ENCODE measurements at regions not wholly inside any gene's neighbourhood (a gene's known extent, or its start where the extent isn't known, plus 50 kb on each side); places are given as distances from the start of the nearest gene placed in this dataset.

DNA sequence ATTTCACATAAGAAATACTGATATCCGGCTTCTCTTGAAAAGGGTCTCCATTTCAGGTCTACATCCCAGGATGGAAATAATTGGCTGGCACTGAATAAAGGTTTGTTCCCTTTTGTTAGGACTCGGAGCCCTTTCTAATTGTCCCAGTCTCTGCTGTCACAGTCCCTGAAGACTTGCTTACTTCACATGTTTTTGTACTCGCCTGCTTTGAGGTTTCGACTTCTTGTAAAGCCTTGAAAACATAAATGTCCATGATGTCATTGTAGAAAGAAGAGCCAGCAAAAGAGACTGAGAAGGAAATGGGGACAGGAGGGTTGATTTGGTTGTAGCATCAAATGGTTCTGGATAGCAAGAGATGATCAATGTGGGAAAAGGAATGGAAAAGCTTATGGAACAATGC is 963.4 kb upstream of the SEMA6D start:
- DNase-seq, result no peak

DNA sequence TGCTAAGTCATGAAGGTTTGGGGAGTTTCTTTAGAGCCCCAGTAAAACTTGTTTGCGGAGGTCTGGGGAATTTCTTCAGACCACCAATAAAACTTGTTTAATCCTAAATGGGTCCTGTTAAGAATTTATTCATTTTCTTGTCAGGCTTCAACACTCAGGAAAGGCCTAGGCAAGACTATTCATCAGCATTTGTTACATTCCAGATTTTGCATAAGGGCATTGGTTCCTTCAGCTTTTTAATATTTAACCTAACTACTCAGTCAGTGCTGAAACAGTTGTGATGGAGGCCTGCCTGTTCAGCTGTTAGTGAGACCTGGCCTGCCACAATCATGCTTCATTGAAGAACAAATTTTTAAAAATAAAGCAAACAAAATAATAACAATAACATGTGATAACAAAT is 954.2 kb upstream of the SEMA6D start:
- DNase-seq, result no peak

GRCh38 chr15:46764851-46765250 is 952.5 kb upstream of the SEMA6D start:
- no peak for DNase-seq

GRCh38 chr15:46766021-46766420 is 951.3 kb upstream of the SEMA6D start:
- no peak for DNase-seq

- no peak for DNase-seq
Measured at GRCh38 chr15:46768287-46768686, 949.0 kb upstream of the SEMA6D start.

GRCh38 chr15:46773016-46773415 is 944.3 kb upstream of the SEMA6D start:
- DNase-seq, result no peak

DNA sequence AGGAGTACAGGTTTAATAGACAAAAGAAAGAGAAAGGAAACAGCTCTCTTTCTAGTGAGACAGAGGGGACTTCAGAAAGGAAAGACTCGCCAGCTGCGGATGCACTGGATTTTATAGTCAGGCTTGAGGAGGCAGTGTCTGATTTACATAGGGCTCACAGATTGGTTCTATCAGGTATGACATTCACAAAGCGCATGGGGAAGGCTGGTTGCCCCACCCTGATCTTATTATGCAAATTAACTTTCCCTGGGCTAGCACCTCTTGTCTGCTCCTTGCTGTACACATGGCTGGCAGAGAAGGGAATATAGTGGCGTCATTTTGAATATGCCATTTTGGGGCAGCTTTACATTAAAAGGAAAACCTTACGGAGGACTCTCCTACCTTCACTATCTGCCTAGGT is 938.4 kb upstream of the SEMA6D start:
- no peak for DNase-seq

GRCh38 chr15:46786590-46787285 is 930.6 kb upstream of the SEMA6D start:
- DNase-seq, result no peak

DNA sequence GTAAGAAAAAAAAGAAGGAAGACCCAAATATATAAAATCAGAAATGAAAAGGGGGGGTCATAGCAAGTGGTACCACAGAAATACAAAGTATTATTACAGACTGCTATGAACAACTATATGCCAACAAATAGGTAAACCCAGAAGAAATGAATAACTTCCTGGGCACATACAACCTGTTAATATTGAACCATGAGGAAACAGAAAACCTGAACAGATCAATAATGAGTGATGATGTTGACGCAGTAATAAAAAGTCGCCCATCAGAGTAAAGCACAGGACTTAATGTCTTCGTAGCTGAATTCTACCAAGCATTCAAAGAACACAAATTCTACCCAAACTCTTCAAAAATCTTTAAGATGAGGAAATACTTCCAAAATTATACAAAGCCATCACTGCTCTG is 921.6 kb upstream of the SEMA6D start:
- DNase-seq, result no peak

GRCh38 chr15:46808834-46809233 is 908.5 kb upstream of the SEMA6D start:
- DNase-seq, result no peak

DNA sequence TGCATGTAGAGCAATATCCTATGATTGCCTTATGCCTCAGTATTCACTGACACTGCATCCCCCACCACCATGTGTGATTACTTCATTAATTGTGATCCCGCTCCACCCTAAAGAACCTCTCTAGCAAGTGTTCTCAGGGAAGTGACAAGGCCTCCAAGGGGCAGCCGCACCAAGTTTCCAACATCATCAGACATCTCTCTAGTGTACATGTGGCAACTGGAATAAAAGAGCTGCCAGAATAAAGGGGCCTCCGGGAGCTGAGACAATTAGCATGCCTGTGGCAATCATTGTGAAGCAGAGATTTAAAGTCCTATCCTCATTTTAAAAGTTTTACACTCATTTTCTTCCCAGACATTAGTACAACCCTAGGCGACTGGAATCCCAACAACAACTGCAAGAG is 902.1 kb upstream of the SEMA6D start:
- no peak for DNase-seq

DNA sequence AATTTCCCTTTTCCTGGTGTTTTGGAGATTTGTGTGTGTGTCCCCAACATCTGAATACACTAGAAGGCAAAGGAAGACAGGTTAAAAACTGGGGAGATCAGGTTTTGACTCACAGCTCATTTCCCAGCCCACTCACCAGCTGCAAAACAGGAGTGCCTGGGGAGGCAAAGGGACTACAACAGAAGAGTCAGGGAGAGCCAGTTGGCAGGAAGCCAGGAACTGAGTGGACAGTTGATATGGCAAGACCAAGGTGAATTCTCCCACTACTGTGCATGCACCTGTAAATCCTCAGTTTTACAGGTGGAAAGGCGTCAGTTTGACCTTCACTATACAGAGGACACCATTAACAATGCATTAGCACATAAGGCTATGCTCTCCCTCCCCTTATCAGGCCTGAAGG is 901.5 kb upstream of the SEMA6D start:
- DNase-seq, result no peak

- no peak for DNase-seq
Measured at GRCh38 chr15:46848704-46849103, 868.6 kb upstream of the SEMA6D start.

- no peak for DNase-seq
Measured at GRCh38 chr15:46853600-46853999, 863.7 kb upstream of the SEMA6D start.

DNA sequence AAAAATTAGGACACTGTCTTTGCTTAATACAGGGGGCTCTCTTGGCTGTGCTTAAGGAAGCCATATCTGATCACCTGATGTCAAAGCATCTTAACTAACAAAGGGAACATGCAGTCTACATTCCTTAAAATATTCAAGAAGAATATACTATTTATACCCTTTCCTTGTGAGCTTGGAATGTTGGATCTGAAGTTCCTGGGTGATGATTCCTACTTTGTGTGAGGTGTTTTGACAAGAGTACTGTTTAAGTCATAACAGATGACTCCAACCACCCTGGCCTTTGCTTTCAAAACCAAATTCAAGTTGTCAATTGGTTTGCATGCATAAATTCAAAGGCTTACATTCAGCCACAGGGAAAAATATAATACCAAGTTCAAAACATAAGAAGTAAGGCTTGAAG is 862.7 kb upstream of the SEMA6D start:
- no peak for DNase-seq

- DNase-seq, result no peak
Measured at GRCh38 chr15:46855388-46855787, 861.9 kb upstream of the SEMA6D start.

DNA sequence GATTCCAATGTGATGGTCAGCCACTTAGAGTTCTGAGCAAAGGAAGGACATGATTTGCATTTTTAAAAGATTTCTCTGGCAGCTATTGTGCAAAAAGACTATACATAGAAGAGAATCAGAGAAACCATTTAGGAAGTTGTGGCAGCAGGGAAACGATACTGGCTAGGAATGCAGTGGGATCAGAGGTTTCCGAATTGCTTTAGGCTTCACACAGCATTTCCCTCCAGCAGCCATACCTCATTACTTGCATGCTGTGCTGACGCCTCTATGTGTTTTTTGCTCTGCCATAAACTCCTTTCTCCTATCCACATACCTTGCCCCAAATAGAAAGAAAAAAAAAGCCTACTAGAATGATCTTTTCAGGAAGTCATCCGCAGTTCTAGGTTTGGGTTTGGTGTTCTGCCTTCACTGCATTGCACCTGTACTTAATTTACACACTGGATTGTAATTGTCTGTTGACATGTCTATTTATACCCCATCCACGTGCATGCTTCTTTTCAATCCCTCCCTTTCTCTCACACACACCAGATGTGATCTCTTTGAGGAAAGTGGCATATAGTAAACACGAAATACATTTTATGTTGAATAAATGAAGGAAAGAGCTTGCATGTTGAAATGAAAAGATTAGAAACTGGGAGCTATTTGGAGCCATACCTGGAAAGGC is 860.3 kb upstream of the SEMA6D start:
- DNase-seq, result no peak

DNA sequence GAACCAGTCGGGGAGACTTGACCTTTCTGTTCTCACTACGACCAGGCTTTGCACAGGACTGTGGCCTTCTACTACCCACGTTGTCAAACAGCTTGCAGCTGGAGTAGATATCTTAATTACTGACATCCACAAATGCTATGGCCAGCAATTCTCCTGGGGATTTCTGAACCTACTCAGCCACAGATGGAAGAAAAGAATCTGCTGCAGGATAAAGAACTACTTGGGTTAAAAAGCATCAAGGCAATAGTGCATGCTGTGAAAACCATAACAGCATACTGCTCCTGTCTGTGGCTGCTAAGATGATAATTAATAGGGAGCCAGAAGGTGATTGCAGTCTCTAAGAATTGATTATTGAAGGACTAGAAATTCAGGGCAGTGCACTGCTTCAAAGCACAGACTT is 859.2 kb upstream of the SEMA6D start:
- no peak for DNase-seq

GRCh38 chr15:46861796-46862195 is 855.5 kb upstream of the SEMA6D start:
- no peak for DNase-seq

DNA sequence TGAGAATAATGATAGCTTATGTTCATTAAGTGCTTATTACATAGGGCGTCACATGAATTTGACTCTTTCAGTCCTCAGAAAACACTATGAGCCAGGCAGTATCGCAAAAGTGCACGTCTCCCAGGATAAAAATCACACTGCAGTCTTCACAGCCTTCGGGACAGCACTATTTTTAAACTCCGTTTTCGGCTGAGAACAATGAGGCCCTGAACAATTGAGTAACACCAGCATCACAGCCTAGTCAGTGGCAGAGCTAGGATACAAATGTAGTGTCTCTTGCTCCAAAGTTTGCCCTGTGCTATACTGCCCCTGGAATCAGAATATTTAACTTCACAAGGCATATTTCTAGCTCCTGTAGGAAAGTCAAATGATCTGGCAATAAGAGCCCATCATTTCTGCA is 852.1 kb upstream of the SEMA6D start:
- DNase-seq, result no peak

DNA sequence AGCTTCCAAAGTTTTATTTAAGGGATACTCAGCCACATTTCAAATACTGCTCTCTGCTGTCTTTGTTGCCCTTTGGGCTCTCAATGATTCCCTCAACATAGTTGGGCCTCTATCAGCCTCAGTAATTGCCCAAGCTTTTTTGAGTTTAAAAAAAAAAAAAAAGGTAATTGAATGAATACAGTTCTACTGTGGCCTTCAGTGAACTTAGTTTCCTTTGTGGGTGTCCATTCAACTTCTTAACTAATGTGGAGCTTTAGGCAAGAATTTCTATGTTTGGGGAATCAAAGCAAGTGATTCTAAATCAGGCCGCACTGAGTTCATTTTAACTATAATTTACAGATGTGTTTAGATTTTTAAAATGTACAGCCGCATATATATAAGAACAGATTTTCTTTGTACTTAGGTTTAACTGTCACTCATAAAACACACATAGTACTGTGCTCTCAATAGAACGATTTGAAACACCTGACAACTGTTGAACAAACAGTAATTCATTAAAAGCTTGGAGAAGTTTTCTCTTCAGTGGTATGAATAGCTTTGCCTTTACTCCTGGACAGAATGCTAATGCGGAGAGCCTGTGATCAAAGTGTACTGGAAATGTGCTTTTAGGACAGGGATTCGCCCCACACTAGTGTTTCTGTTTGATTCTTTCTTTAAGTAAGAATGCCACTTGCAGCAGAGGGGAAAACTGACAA is 844.9 kb upstream of the SEMA6D start:
- no peak for DNase-seq

GRCh38 chr15:46872981-46873330 is 844.3 kb upstream of the SEMA6D start:
- no peak for DNase-seq

DNA sequence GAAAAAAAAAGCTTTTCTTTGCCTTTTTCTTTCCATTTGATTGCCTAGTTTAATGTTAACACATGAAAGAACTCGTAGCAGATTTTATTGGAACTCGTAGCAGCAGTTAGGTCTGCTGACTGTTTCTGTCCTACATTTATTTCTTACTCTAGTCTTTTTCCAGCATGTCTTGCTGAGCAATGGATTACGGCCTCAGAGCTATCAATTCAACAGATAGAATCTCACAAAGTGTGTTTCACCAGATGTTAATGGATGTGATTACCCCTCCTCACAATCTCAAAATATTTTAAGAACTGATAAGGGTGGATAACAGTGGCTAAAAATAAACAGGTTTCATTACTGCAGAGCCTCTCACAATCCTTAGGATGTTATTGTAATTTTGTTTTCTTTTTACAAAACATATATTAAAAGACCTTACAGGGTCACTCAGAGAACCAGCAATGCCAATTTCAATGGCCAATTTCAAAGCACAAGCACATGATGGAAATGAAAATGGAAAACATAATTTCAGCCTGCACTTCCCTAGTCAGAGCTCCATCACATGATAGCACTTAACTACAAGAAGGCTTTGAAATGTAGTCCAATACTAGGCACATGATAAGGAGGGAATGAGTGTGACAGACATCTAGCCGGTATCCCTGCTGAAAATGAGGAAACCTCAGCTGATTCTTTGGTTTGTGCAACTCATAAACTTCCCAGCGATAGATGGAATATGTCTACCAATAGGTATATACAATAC is 838.1 kb upstream of the SEMA6D start:
- no peak for DNase-seq

DNA sequence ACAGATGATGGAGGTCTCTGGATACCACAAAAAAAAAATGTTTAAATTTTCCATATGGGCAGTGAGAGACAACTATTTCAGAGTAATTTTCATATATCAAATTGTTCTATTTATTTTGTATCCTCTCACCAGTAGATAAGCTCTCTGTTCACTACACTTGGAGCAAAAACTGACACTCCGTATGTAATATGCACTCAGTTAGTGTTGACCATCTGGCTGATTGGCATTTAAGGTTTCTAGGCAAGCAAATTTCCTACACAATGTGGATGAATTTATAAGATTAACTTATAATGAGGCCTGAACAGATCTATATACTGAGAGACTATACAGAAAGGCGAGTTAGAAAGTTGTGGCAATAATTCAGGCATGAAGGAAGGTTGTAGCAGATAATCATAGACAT is 836.5 kb upstream of the SEMA6D start:
- DNase-seq, result no peak

Measured in CD4-positive, alpha-beta T cell treated with Interleukin-15 for 1 hour (primary cell).